ENCODE measurements at regions not wholly inside any gene's neighbourhood (a gene's known extent, or its start where the extent isn't known, plus 50 kb on each side); places are given as distances from the start of the nearest gene placed in this dataset.

DNA sequence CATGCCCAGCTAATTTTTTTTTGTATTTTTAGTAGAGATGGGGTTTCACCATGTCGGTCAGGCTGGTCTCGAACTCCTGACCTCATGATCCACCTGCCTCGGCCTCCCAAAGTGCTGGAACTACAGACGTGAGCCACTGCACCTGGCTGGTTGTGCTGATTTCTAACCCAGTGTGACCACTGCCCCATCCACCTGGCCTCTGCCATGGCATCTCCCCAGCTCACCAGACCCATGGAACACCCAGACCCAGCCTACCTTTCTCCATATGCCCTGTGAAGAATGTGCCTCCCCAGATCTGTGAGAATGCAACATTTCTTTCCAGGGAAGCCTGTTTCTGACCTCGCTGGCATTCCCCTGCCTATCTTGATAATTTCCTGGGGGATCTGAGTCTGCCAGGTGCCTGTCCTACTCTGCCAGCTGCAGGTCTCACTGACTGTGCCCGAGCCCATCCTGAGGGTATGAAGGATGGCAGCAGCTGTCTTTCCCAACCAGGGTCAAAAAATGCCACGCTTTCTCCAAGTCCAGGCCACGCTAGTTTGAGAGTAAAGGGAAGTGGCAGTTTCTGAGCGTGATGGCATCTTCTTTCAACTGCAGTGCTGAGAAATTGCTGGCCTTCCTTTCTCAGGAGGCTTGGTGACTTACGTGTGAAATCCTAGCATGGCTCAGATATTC, 324.4 kb upstream of the ZNF32 start:
- ChIA-PET CTCF (no interaction called here), POLR2A (no interaction called here)
- Mint-ChIP-seq H3K9me3 (ENCODE audit: low read depth) (no peaks in the 10 kb centered on the region), H3K4me3 (no peak overlapping the region), H3K36me3 (ENCODE audit: low read depth) (no peaks in the 10 kb centered on the region), H3K27ac (no peak overlapping the region), H3K4me1 (no peaks in the 10 kb centered on the region), H3K27me3 (peaks cover 2% of the 10 kb centered on the region)
- DNase-seq, result no peak
- no peak for ATAC-seq
- intact Hi-C loops (cut with DNase I, micrococcal nuclease), result no loop called here

- CTCF ChIA-PET, result no interaction called here
- H3K4me1 Mint-ChIP-seq, result no peaks in the 10 kb centered on the region
Measured at GRCh38 chr10:43971981-43972380, 323.3 kb upstream of the ZNF32 start.

DNA sequence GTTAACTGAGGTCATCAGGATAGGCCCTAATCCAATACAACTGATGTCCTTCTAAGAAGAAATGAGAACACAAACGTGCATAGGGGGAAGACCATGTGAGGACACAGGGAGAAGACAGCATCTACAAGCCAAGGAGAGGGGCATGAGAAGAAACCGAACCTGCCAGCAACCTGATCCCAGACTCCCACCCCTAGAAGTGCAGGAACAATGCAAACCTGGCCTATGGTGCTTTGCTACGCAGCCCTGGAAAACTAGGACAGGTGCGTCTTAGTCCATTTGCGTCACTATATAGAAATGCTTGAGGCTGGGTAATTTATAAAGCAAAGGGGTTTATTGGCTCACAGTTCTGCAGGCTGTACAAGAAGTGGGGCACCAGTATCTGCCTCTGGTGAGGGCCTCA, 322.6 kb upstream of the ZNF32 start:
- ATAC-seq, result no peak
- H3K4me3 Mint-ChIP-seq, result no peak overlapping the region
- no peaks in the 10 kb centered on the region for H3K4me1 Mint-ChIP-seq
- peaks cover 2% of the 10 kb centered on the region for H3K27me3 Mint-ChIP-seq
- no peak overlapping the region for H3K27ac Mint-ChIP-seq
- no peaks in the 10 kb centered on the region for H3K36me3 Mint-ChIP-seq (ENCODE audit: low read depth)
- intact Hi-C loops (cut with DNase I, micrococcal nuclease), result no loop called here
- no peak for DNase-seq
- ChIA-PET CTCF (no interaction called here), POLR2A (no interaction called here)
- no peaks in the 10 kb centered on the region for H3K9me3 Mint-ChIP-seq (ENCODE audit: low read depth)

More at GRCh38 chr10:43971981-43972380, 323.3 kb upstream of the ZNF32 start:
- peaks cover 2% of the 10 kb centered on the region for H3K27me3 Mint-ChIP-seq
- intact Hi-C loops (cut with DNase I, micrococcal nuclease), result no loop called here
- no peaks in the 10 kb centered on the region for H3K36me3 Mint-ChIP-seq (ENCODE audit: low read depth)
- POLR2A ChIA-PET, result no interaction called here
- H3K9me3 Mint-ChIP-seq (ENCODE audit: low read depth), result no peaks in the 10 kb centered on the region
- H3K27ac Mint-ChIP-seq, result no peak overlapping the region
- DNase-seq (no peak), ATAC-seq (no peak)
- H3K4me3 Mint-ChIP-seq, result no peak overlapping the region

DNA sequence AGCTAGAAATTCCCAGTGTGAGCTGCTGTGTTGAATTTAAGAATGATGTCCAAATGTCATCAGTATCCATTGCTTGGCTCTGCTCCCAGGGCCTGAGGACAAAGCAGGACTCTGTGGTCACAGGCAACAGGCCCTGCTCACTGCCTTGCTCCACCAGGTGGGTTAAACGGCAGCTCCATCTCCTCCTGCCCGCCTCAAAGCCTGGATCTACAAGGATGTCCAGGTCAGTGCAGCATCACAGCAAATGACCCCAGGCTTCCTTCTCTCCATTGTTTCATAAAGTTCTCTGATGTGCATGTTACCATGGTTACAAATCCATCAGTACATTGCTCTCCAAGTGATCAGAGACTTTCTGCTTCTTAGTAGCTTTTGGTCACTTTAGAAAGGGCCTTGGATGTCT, 322.0 kb upstream of the ZNF32 start:
- no peak overlapping the region for H3K27ac Mint-ChIP-seq
- POLR2A ChIA-PET, result no interaction called here
- no peak for DNase-seq
- intact Hi-C loops (cut with DNase I, micrococcal nuclease), result no loop called here
- no peak for ATAC-seq
- H3K4me1 Mint-ChIP-seq, result no peaks in the 10 kb centered on the region
- no peaks in the 10 kb centered on the region for H3K36me3 Mint-ChIP-seq (ENCODE audit: low read depth)
- H3K27me3 Mint-ChIP-seq, result peaks cover 2% of the 10 kb centered on the region
- CTCF ChIA-PET, result no interaction called here
- H3K9me3 Mint-ChIP-seq (ENCODE audit: low read depth), result no peaks in the 10 kb centered on the region
- H3K4me3 Mint-ChIP-seq, result no peak overlapping the region

DNA sequence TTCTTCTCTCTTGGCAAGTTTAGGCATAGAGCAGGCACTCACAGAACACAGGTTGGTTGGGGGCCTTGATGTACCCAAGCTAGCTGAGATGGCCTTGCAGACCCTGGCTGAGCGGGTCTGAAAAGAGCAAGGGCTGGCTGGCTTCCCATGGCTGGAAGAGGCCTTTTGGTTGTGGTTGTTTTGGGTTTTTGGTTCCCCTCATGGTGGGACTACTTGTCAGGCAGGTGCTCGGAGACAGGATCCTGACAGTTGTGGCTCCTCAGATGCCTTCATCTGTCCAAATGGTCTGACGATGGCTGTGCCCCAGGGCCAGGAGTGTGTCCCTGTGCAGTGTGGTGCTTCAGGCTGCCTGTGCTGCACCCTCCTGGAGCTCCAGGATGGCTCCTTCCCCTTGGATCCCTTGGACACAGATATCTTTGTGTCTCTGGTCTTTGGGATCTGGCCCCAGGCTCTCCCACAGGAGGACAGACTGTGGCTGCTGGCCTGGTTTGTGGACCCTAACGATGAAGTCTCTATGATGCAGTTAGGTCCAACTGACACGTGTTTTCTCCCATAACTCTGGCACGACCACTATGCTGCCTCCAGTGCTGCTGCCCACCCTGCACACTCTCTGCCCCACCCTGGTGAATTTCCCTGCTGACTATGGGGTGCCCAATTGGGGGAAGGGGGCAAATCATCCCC, 321.5 kb upstream of the ZNF32 start:
- POLR2A ChIA-PET, result no interaction called here
- ATAC-seq (no peak), DNase-seq (no peak)
- intact Hi-C loops (cut with DNase I, micrococcal nuclease), result no loop called here
- Mint-ChIP-seq H3K4me1 (peaks cover 3% of the 10 kb centered on the region), H3K36me3 (ENCODE audit: low read depth) (no peaks in the 10 kb centered on the region), H3K27ac (no peak overlapping the region), H3K27me3 (peaks cover 5% of the 10 kb centered on the region), H3K9me3 (ENCODE audit: low read depth) (no peaks in the 10 kb centered on the region), H3K4me3 (no peak overlapping the region)
- CTCF ChIA-PET, result no interaction called here

DNA sequence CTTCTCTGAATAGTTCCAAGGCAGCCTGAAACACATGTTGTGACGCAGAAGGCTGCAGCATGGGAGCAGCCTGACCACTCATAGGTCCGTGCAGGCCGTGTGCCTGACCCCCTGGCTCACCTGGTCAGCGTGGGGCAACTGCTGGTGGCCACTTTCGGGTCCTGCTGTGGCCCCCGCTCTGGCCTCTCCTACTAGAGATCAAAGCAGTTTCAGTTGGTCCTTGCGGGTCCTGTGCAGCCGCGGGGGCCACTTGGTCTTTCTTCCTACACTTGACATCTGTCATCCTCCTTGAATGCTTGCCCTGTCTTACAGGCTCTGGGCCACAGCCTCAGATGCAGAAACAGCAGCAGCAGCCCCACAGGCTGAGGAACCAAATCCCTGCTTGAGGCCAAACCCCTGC, 320.8 kb upstream of the ZNF32 start:
- H3K27ac Mint-ChIP-seq, result no peak overlapping the region
- intact Hi-C loops (cut with DNase I, micrococcal nuclease), result no loop called here
- peaks cover 7% of the 10 kb centered on the region for H3K27me3 Mint-ChIP-seq
- ChIA-PET CTCF (no interaction called here), POLR2A (no interaction called here)
- no peaks in the 10 kb centered on the region for H3K36me3 Mint-ChIP-seq (ENCODE audit: low read depth)
- DNase-seq (no peak), ATAC-seq (no peak)
- H3K9me3 Mint-ChIP-seq (ENCODE audit: low read depth), result no peaks in the 10 kb centered on the region
- H3K4me3 Mint-ChIP-seq, result no peak overlapping the region
- peaks cover 6% of the 10 kb centered on the region for H3K4me1 Mint-ChIP-seq

GRCh38 chr10:43968961-43969360, 320.3 kb upstream of the ZNF32 start:
- no peaks in the 10 kb centered on the region for H3K36me3 Mint-ChIP-seq (ENCODE audit: low read depth)
- H3K9me3 Mint-ChIP-seq (ENCODE audit: low read depth), result no peaks in the 10 kb centered on the region
- no peak overlapping the region for H3K27ac Mint-ChIP-seq
- no peak for DNase-seq
- ChIA-PET CTCF (no interaction called here), POLR2A (no interaction called here)
- peaks cover 9% of the 10 kb centered on the region for H3K27me3 Mint-ChIP-seq
- H3K4me3 Mint-ChIP-seq, result no peak overlapping the region
- intact Hi-C loops (cut with DNase I, micrococcal nuclease), result no loop called here
- ATAC-seq, result no peak
- peaks cover 6% of the 10 kb centered on the region for H3K4me1 Mint-ChIP-seq

GRCh38 chr10:43968076-43968475, 319.4 kb upstream of the ZNF32 start:
- Mint-ChIP-seq H3K4me1 (peaks cover 6% of the 10 kb centered on the region), H3K27me3 (peaks cover 10% of the 10 kb centered on the region), H3K9me3 (ENCODE audit: low read depth) (no peaks in the 10 kb centered on the region), H3K4me3 (no peak overlapping the region), H3K36me3 (ENCODE audit: low read depth) (no peaks in the 10 kb centered on the region), H3K27ac (no peak overlapping the region)
- ATAC-seq (no peak), DNase-seq (no peak)
- intact Hi-C loops (cut with DNase I, micrococcal nuclease), result no loop called here
- CTCF ChIA-PET, result no interaction called here
- POLR2A ChIA-PET, result no interaction called here

- DNase-seq, result no peak
- no peak for ATAC-seq
- CTCF ChIA-PET, result no interaction called here
Measured at GRCh38 chr10:43966571-43966965, 317.9 kb upstream of the ZNF32 start.

GRCh38 chr10:43965918-43966570, 317.4 kb upstream of the ZNF32 start:
- Mint-ChIP-seq H3K36me3 (ENCODE audit: low read depth) (no peaks in the 10 kb centered on the region), H3K27ac (no peak overlapping the region), H3K4me3 (no peak overlapping the region), H3K27me3 (peaks cover 13% of the 10 kb centered on the region), H3K4me1 (peaks cover 6% of the 10 kb centered on the region), H3K9me3 (ENCODE audit: low read depth) (no peaks in the 10 kb centered on the region)
- ChIA-PET POLR2A (no interaction called here), CTCF (no interaction called here)
- ATAC-seq (no peak), DNase-seq (no peak)
- intact Hi-C loops (cut with DNase I, micrococcal nuclease), result no loop called here

More at GRCh38 chr10:43966571-43966965, 317.9 kb upstream of the ZNF32 start:
- intact Hi-C loops (cut with DNase I, micrococcal nuclease), result no loop called here
- Mint-ChIP-seq H3K36me3 (ENCODE audit: low read depth) (no peaks in the 10 kb centered on the region), H3K9me3 (ENCODE audit: low read depth) (no peaks in the 10 kb centered on the region), H3K4me1 (peaks cover 6% of the 10 kb centered on the region), H3K4me3 (no peak overlapping the region), H3K27me3 (peaks cover 13% of the 10 kb centered on the region), H3K27ac (no peak overlapping the region)
- POLR2A ChIA-PET, result no interaction called here

DNA sequence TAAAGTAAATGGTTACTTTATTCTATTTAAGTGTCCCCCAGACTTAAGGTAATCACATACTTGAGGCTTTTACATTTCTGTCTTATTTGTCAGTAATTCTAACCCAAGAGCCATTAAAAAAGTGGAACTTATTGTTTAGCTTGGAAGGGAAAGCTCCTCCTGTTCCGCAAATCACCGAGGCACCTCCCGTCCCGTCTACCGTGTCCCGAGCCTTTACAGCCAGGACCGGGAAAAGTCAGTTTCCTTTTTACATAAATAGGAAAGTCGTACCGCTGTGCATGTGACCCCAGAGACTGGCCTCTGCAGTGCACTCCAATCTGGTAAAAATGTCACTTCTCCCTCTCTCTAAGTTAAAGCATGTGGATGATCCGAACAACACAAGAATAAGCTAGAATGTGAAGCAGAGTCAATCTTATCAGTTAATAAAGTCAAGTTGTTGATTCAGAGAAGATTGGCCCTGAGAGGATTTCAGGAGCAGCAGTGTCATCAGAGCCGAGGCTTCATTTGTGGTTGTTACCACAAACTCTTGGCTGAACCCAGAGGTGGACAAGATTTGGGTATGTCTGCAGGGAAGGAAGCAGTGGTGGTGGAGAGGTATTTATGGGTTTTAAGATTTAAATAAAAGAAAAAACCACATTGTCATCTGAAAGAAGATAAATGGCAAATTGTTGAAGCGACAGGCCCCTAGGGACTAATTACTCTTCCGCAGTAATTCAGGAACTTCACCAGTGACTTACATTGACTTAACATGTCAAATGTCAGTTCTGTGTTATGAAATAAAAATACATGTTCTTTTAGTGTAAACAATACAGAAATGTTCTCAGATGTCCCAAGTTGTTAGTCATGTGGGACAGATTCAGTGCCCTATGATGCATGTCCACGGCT, 316.6 kb upstream of the ZNF32 start:
- H3K36me3 Mint-ChIP-seq (ENCODE audit: low read depth), result no peaks in the 10 kb centered on the region

More for the DNA sequence above, 316.6 kb upstream of the ZNF32 start:
- ATAC-seq (no peak), DNase-seq (no peak)
- POLR2A ChIA-PET, result no interaction called here
- no peak overlapping the region for H3K4me3 Mint-ChIP-seq
- peaks cover 13% of the 10 kb centered on the region for H3K27me3 Mint-ChIP-seq
- H3K27ac Mint-ChIP-seq, result no peak overlapping the region
- peaks cover 6% of the 10 kb centered on the region for H3K4me1 Mint-ChIP-seq
- intact Hi-C loops (cut with DNase I, micrococcal nuclease), result no loop called here
- CTCF ChIA-PET, result interaction anchor here (1.5 kb wide), 1 partner anchor 11 kb away, joined by 3 read pairs; no protein-coding TSS in a partner anchor
- no peaks in the 10 kb centered on the region for H3K9me3 Mint-ChIP-seq (ENCODE audit: low read depth)

Data from activated CD4-positive, alpha-beta T cell treated with anti-CD3 and anti-CD28 coated beads for 36 hours (primary cell).